GM19351 (cell line): ENCODE measurements at regions not wholly inside any gene's neighbourhood (a gene's known extent, or its start where the extent isn't known, plus 50 kb on each side); places are given as distances from the start of the nearest gene placed in this dataset.
"Not testable (repeated sequence)": the region's sequence is repeated elsewhere in the genome, so short reads cannot be mapped to it uniquely, and the experiment has no call there.

Experiments used
- ATAC-seq: cut with Tn5 transposase; IDR thresholded peaks from one replicate; pipeline ENCODE4 v1.9.1; 2021; ENCODE audit warnings: mild to moderate bottlenecking, moderate library complexity; ENCODE audit not compliant: unreplicated experiment

GRCh38 chr21:41612674-41613532 is 104.9 kb upstream of the TMPRSS2 start:
- ATAC-seq: no peak

GRCh38 chr21:41611966-41612606 is 104.1 kb upstream of the TMPRSS2 start:
- no peak for ATAC-seq

- ATAC-seq: no peak
These were observed 103.5 kb upstream of the TMPRSS2 start for GRCh38 chr21:41611441-41611840.

- not testable (repeated sequence) for ATAC-seq
These were observed 102.8 kb upstream of the TMPRSS2 start for GRCh38 chr21:41610840-41611115.

GRCh38 chr21:41610042-41610839 is 102.3 kb upstream of the TMPRSS2 start:
- ATAC-seq: no peak

GRCh38 chr21:41606706-41607105 is 98.7 kb upstream of the TMPRSS2 start:
- no peak for ATAC-seq

- ATAC-seq: no peak
These were observed 98.0 kb upstream of the TMPRSS2 start for GRCh38 chr21:41605934-41606285.

GRCh38 chr21:41605178-41605933 is 97.4 kb upstream of the TMPRSS2 start:
- no peak for ATAC-seq

GRCh38 chr21:41604583-41605041 is 96.7 kb upstream of the TMPRSS2 start:
- no peak for ATAC-seq

GRCh38 chr21:41603476-41603875 is 95.5 kb upstream of the TMPRSS2 start:
- no peak for ATAC-seq

GRCh38 chr21:41602531-41602930 is 94.6 kb upstream of the TMPRSS2 start:
- ATAC-seq: no peak

GRCh38 chr21:41601573-41602368 is 93.8 kb upstream of the TMPRSS2 start:
- no peak for ATAC-seq

- ATAC-seq: no peak
These were observed 93.1 kb upstream of the TMPRSS2 start for GRCh38 chr21:41600961-41601572.

GRCh38 chr21:41600556-41600955 is 92.6 kb upstream of the TMPRSS2 start:
- no peak for ATAC-seq

- ATAC-seq: no peak
These were observed 92.2 kb upstream of the TMPRSS2 start for GRCh38 chr21:41600116-41600515.

- ATAC-seq: no peak
These were observed 90.8 kb upstream of the TMPRSS2 start for GRCh38 chr21:41598561-41599431.

GRCh38 chr21:41597811-41598231 is 89.9 kb upstream of the TMPRSS2 start:
- ATAC-seq: no peak

- no peak for ATAC-seq
These were observed 89.3 kb upstream of the TMPRSS2 start for GRCh38 chr21:41597227-41597626.
